HEK293 (cell line): ENCODE measurements at regions not wholly inside any gene's neighbourhood (a gene's known extent, or its start where the extent isn't known, plus 50 kb on each side); places are given as distances from the start of the nearest gene placed in this dataset.

Experiments
- CTCF ChIP-seq: fragments of 450-650 bp; formaldehyde crosslinking; IDR thresholded peaks from 2 replicates; pipeline ENCODE4 v1.5.1; 2016; ENCODE audit warnings: missing biosample characterization, missing genetic modification characterization
- HOXC10 ChIP-seq: sonication (generic); formaldehyde crosslinking; IDR thresholded peaks from 2 replicates; pipeline ENCODE4 v1.8.1; 2023; ENCODE audit warnings: mild to moderate bottlenecking, missing genetic modification reagents
- REPIN1 ChIP-seq: fragments of 450-650 bp; formaldehyde crosslinking; IDR thresholded peaks from 2 replicates; pipeline ENCODE4 v1.5.1; 2017; ENCODE audit warnings: missing biosample characterization, missing genetic modification characterization, low read depth
- SETDB1 ChIP-seq: IDR thresholded peaks from one replicate; pipeline ENCODE4 v1.6.1; 2017; ENCODE audit warnings: mild to moderate bottlenecking, low read length, moderate library complexity, mixed read lengths; ENCODE audit not compliant: insufficient read length
- ZEB2 ChIP-seq: fragments of 450-650 bp; formaldehyde crosslinking; IDR thresholded peaks from 2 replicates; pipeline ENCODE4 v1.5.1; 2016; ENCODE audit warnings: missing biosample characterization, missing genetic modification characterization
- ZNF174 ChIP-seq: fragments of 450-650 bp; formaldehyde crosslinking; IDR thresholded peaks from 2 replicates; pipeline ENCODE4 v1.5.0; 2017; ENCODE audit warnings: missing biosample characterization, mild to moderate bottlenecking, missing genetic modification characterization
- ZNF24 ChIP-seq: fragments of 450-650 bp; formaldehyde crosslinking; IDR thresholded peaks from 2 replicates; pipeline ENCODE4 v1.5.1; 2016; ENCODE audit warnings: missing biosample characterization, missing genetic modification characterization
- ZNF670 ChIP-seq: fragments of 450-650 bp; formaldehyde crosslinking; IDR thresholded peaks from 2 replicates; pipeline ENCODE4 v1.5.1; 2016; ENCODE audit warnings: missing biosample characterization, missing genetic modification characterization, low read depth
- TF ChIP-seq, protein P1 (sequence below): fragments of 450-650 bp; formaldehyde crosslinking; IDR thresholded peaks from 2 replicates; pipeline ENCODE4 v1.5.1; 2016; ENCODE audit warnings: missing biosample characterization, missing genetic modification characterization
- TF ChIP-seq, protein P2 (sequence below): sonication (generic); formaldehyde crosslinking; IDR thresholded peaks from 2 replicates; pipeline ENCODE4 v1.8.1; 2022; ENCODE audit warnings: mild to moderate bottlenecking, moderate library complexity, missing genetic modification reagents
- TF ChIP-seq, protein P3 (sequence below): fragments of 450-650 bp; formaldehyde crosslinking; optimal IDR thresholded peaks from 2 replicates; pipeline ENCODE3; 2016; ENCODE audit warnings: missing biosample characterization, mild to moderate bottlenecking, missing genetic modification characterization

- TF ChIP-seq, protein P1, sequence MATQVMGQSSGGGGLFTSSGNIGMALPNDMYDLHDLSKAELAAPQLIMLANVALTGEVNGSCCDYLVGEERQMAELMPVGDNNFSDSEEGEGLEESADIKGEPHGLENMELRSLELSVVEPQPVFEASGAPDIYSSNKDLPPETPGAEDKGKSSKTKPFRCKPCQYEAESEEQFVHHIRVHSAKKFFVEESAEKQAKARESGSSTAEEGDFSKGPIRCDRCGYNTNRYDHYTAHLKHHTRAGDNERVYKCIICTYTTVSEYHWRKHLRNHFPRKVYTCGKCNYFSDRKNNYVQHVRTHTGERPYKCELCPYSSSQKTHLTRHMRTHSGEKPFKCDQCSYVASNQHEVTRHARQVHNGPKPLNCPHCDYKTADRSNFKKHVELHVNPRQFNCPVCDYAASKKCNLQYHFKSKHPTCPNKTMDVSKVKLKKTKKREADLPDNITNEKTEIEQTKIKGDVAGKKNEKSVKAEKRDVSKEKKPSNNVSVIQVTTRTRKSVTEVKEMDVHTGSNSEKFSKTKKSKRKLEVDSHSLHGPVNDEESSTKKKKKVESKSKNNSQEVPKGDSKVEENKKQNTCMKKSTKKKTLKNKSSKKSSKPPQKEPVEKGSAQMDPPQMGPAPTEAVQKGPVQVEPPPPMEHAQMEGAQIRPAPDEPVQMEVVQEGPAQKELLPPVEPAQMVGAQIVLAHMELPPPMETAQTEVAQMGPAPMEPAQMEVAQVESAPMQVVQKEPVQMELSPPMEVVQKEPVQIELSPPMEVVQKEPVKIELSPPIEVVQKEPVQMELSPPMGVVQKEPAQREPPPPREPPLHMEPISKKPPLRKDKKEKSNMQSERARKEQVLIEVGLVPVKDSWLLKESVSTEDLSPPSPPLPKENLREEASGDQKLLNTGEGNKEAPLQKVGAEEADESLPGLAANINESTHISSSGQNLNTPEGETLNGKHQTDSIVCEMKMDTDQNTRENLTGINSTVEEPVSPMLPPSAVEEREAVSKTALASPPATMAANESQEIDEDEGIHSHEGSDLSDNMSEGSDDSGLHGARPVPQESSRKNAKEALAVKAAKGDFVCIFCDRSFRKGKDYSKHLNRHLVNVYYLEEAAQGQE (tag by site-specific recombination) = no peak
- TF ChIP-seq CTCF (tag by site-specific recombination) (no peak), HOXC10 (CRISPR knock-in tag) (no peak), ZNF24 (tag by site-specific recombination) (no peak), ZNF670 (tag by site-specific recombination) (no peak), SETDB1 (no peak), ZEB2 (tag by site-specific recombination) (no peak), REPIN1 (tag by site-specific recombination) (no peak), ZNF174 (tag by site-specific recombination) (no peak)
- TF ChIP-seq, protein P2, sequence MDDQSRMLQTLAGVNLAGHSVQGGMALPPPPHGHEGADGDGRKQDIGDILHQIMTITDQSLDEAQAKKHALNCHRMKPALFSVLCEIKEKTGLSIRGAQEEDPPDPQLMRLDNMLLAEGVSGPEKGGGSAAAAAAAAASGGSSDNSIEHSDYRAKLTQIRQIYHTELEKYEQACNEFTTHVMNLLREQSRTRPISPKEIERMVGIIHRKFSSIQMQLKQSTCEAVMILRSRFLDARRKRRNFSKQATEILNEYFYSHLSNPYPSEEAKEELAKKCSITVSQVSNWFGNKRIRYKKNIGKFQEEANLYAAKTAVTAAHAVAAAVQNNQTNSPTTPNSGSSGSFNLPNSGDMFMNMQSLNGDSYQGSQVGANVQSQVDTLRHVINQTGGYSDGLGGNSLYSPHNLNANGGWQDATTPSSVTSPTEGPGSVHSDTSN (CRISPR knock-in tag) = no peak
- TF ChIP-seq, protein P3, sequence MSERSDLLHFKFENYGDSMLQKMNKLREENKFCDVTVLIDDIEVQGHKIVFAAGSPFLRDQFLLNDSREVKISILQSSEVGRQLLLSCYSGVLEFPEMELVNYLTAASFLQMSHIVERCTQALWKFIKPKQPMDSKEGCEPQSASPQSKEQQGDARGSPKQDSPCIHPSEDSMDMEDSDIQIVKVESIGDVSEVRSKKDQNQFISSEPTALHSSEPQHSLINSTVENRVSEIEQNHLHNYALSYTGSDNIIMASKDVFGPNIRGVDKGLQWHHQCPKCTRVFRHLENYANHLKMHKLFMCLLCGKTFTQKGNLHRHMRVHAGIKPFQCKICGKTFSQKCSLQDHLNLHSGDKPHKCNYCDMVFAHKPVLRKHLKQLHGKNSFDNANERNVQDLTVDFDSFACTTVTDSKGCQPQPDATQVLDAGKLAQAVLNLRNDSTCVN (tag by site-specific recombination) = no peak
Measured at GRCh38 chr13:31440132-31440531, 240.4 kb downstream of the B3GLCT start.
